K562 (cell line): ENCODE measurements at regions not wholly inside any gene's neighbourhood (a gene's known extent, or its start where the extent isn't known, plus 50 kb on each side); places are given as distances from the start of the nearest gene placed in this dataset.

ENCODE experiments used
- ATAC-seq: fragments of 200-7000 bp; cut with Tn5 transposase; 3 replicates; pipeline ENCODE4 v1.9.1; 2020; ENCODE audit warnings: moderate library complexity
- BruUV-seq: library from RNA; stranded (reverse); fragments of 400-500 nt; replicated peaks from 2 replicates; lab custom pipeline; 2021; lab: Mats Ljungman, UMichigan
- CTCF ChIA-PET: fragments of 300-600 bp; formaldehyde crosslinking; extraction: SDS; loops from one replicate; lab custom pipeline; 2021; ENCODE audit warnings: low intra/inter-chr PET ratio; lab: Yijun Ruan, JAX
- POLR2A ChIA-PET: fragments of 300-600, 350-650 bp; sonication (Branson Sonifier 250); formaldehyde crosslinking; extraction: SDS; loops from one replicate; lab custom pipeline; 2021; ENCODE audit warnings: antibody characterized with exemption, inconsistent platforms; lab: Yijun Ruan, JAX
- DNase-seq, 4 experiments: peaks; one replicate each; pipeline versions ENCODE4 v3.0.0 to v3.0.0-alpha.2; 2011 to 2018; ENCODE audit warnings: low spot score in 3 of 4, mixed read lengths in 3 of 4; ENCODE audit errors: extremely low read depth in 1 of 4
- FAIRE-seq: peaks from 2 replicates; lab custom pipeline; 2011; peaks lifted over from hg19 to GRCh38; lab: Jason Lieb, UNC
- H2AFZ ChIP-seq: 2 replicates; pipeline ENCODE4 v1.6.0; 2011; ENCODE audit warnings: low read depth, low read length, control low read depth, inconsistent platforms
- H3K27ac ChIP-seq: fragments of 200-600 bp; 3 replicates; pipeline ENCODE4 v1.8.0; 2011; ENCODE audit warnings: low read depth, mild to moderate bottlenecking, control low read depth, inconsistent platforms, low read length, moderate library complexity, mixed read lengths; ENCODE audit errors: extremely low read depth
- H3K27me3 ChIP-seq, 2 experiments: fragments of 300-600 bp in 1 of 2; 2 replicates in 1 of 2; 3 replicates in 1 of 2; pipeline versions ENCODE4 v1.6.0 to v1.8.0; 2011; ENCODE audit warnings: inconsistent platforms in 2 of 2, low read length in 2 of 2, mild to moderate bottlenecking in 1 of 2, mixed read lengths in 1 of 2, moderate library complexity in 1 of 2; ENCODE audit not compliant: control insufficient read depth in 2 of 2, insufficient read depth in 2 of 2
- H3K36me3 ChIP-seq: fragments of 300-600 bp; 3 replicates; pipeline ENCODE4 v1.8.0; 2011; ENCODE audit warnings: mild to moderate bottlenecking, low read length, inconsistent platforms; ENCODE audit not compliant: control insufficient read depth, insufficient read depth
- H3K4me1 ChIP-seq, 2 experiments: fragments of 200-600 bp in 1 of 2; replicated peaks in 1 of 2; 2 replicates in 1 of 2; 3 replicates in 1 of 2; pipeline versions ENCODE4 v1.5.1 to v1.8.0; 2011; ENCODE audit warnings: inconsistent platforms in 2 of 2, low read length in 2 of 2, mild to moderate bottlenecking in 1 of 2, mixed read lengths in 1 of 2, moderate library complexity in 1 of 2; ENCODE audit not compliant: control insufficient read depth in 2 of 2, insufficient read depth in 2 of 2
- H3K4me2 ChIP-seq: 2 replicates; pipeline ENCODE4 v1.6.1; 2011; ENCODE audit warnings: low read length, control low read depth, inconsistent platforms, mixed read lengths; ENCODE audit not compliant: insufficient read depth
- H3K4me3 ChIP-seq: fragments of 200-600 bp; sonication (generic), shearing (Covaris generic); 2 replicates; pipeline ENCODE4 v1.5.1; 2016; ENCODE audit warnings: control low read depth, inconsistent platforms
- H3K79me2 ChIP-seq: fragments of 200-600 bp; 3 replicates; pipeline ENCODE4 v1.8.0; 2011; ENCODE audit warnings: low read length, inconsistent platforms; ENCODE audit not compliant: control insufficient read depth, insufficient read depth
- H3K9ac ChIP-seq, 2 experiments: 2 replicates each; pipeline versions ENCODE4 v1.6.0 to v1.6.1; 2011; ENCODE audit warnings: low read depth in 2 of 2, low read length in 2 of 2, control low read depth in 1 of 2, inconsistent platforms in 1 of 2, mild to moderate bottlenecking in 1 of 2, mixed read lengths in 1 of 2; ENCODE audit not compliant: insufficient read depth in 1 of 2
- H3K9me1 ChIP-seq: one replicate; pipeline ENCODE4 v1.6.0; 2011; ENCODE audit warnings: inconsistent platforms, mild to moderate bottlenecking, low read length, moderate library complexity; ENCODE audit not compliant: control insufficient read depth, insufficient read depth
- H3K9me3 ChIP-seq: replicated peaks from 2 replicates; pipeline ENCODE4 v1.5.1; 2011; ENCODE audit warnings: low read depth, low read length, inconsistent platforms; ENCODE audit not compliant: control insufficient read depth, insufficient read depth
- H4K20me1 ChIP-seq: replicated peaks from 2 replicates; pipeline ENCODE4 v1.6.1; 2011; ENCODE audit warnings: low read length, inconsistent platforms, mixed read lengths; ENCODE audit not compliant: control insufficient read depth, insufficient read depth
- CBX5 ChIP-seq: IDR thresholded peaks from 2 replicates; pipeline ENCODE4 v1.6.1; 2014; ENCODE audit warnings: low read depth, borderline replicate concordance
- CGGBP1 ChIP-seq: fragments of 250-450 bp; sonication (Bioruptor Pico); IDR thresholded peaks from 2 replicates; pipeline ENCODE4 v1.9.0; 2021; ENCODE audit warnings: mild to moderate bottlenecking
- CHD2 ChIP-seq: IDR thresholded peaks from 2 replicates; pipeline ENCODE4 v1.6.1; 2011; ENCODE audit warnings: low read depth, low read length
- EZH2 ChIP-seq: IDR thresholded peaks from 2 replicates; pipeline ENCODE4 v1.6.1; 2012; ENCODE audit warnings: low read depth, mild to moderate bottlenecking, inconsistent platforms, low read length, borderline replicate concordance
- FOXM1 ChIP-seq, 2 experiments: fragments of 450-650 bp in 1 of 2; sonication (generic) in 1 of 2; formaldehyde crosslinking in 1 of 2; IDR thresholded peaks; 2 replicates each; pipeline versions ENCODE4 v1.6.1 to v1.9.0; 2017 to 2022; ENCODE audit warnings: low read depth in 2 of 2, mild to moderate bottlenecking in 2 of 2, missing genetic modification reagents in 1 of 2, moderate library complexity in 1 of 2
- REST ChIP-seq, 2 experiments: fragments of 450-650 bp; formaldehyde crosslinking in 1 of 2; IDR thresholded peaks; 2 replicates each; pipeline versions ENCODE4 v1.4.0 to v1.6.1; 2014 to 2020; ENCODE audit warnings: mild to moderate bottlenecking in 2 of 2, borderline replicate concordance in 1 of 2, low read depth in 1 of 2
- ZC3H4 ChIP-seq: sonication (generic); formaldehyde crosslinking; IDR thresholded peaks from 2 replicates; pipeline ENCODE4 v1.9.0; 2021; ENCODE audit warnings: missing genetic modification reagents, borderline replicate concordance
- ZNF277 ChIP-seq: fragments of 250-450 bp; sonication (Bioruptor Pico); IDR thresholded peaks from 2 replicates; pipeline ENCODE4 v1.8.0; 2022; ENCODE audit warnings: inconsistent platforms, mild to moderate bottlenecking, moderate library complexity, borderline replicate concordance
- ZNF282 ChIP-seq: sonication (generic); formaldehyde crosslinking; IDR thresholded peaks from 2 replicates; pipeline ENCODE4 v1.8.1; 2023; ENCODE audit warnings: missing genetic modification reagents
- WGBS: fragments of 100-300 bp; shearing (Covaris generic); methylation state at CpG from one replicate; pipeline ENCODE4 v1.1.6; 2016; ENCODE audit warnings: low coverage, mixed read lengths; ENCODE audit not compliant: insufficient coverage; ENCODE audit errors: missing lambda C conversion rate; 5-methylcytosine and 5-hydroxymethylcytosine counted together
- in situ Hi-C: fragments of 300-500 bp; cut with MboI; formaldehyde crosslinking; loops from 4 replicates; pipeline ENCODE4 v1.15.0; 2018; ENCODE audit warnings: inconsistent platforms, mixed read lengths
- intact Hi-C: fragments of 100-400 bp; cut with micrococcal nuclease; formaldehyde crosslinking; loops from 2 replicates; pipeline ENCODE4 v1.14.2; 2022

GRCh38 chr2:30096451-30096850 lies 50.4 kb upstream of the YPEL5 start:
- Histone ChIP-seq H3K9me3 (no peaks in the 10 kb centered on the region), H3K27me3 (peaks cover 12 to 13% of the 10 kb centered on the region in 2 experiments; a peak in 4 of 5 replicates), H2AFZ (no peak overlapping the region), H3K4me3 (no peak overlapping the region), H3K36me3 (no peaks in the 10 kb centered on the region), H3K9me1 (no peaks in the 10 kb centered on the region), H3K79me2 (no peaks in the 10 kb centered on the region), H3K4me2 (no peak overlapping the region), H3K27ac (no peak overlapping the region), H3K9ac (no peak overlapping the region), H3K4me1 (no peaks in the 10 kb centered on the region), H4K20me1 (0 out of 2 replicates have a peak, but pooled peaks cover 6% of the 10 kb centered on the region)
- CTCF ChIA-PET, result interaction anchor here (0.7 kb wide), 1 partner anchor 11 kb away, joined by 3 read pairs; no protein-coding TSS in a partner anchor
- ATAC-seq (no peak; the same call in 1 of the 3 replicates), FAIRE-seq (no peak), DNase-seq (no peak)
- POLR2A ChIA-PET, result interaction anchor here (0.7 kb wide), 1 partner anchor 14 kb away, joined by 3 read pairs; no protein-coding TSS in a partner anchor
- WGBS, result 0% methylated on average over 4 of the region's 4 CpGs
- BruUV-seq, result no TSS peak
- TF ChIP-seq ZNF282 (no peak), CGGBP1 (CRISPR knock-in tag) (no peak), ZC3H4 (CRISPR knock-in tag) (no peak), CBX5 (no peak), ZNF277 (no peak), FOXM1 (IDR thresholded peaks at IDR 0.05; ENCODE audit: low read depth) (no peak), FOXM1 (CRISPR knock-in tag; IDR thresholded peaks at IDR 0.05; ENCODE audit: low read depth) (no peak), CHD2 (no peak), EZH2 (no peak), REST (IDR thresholded peaks at IDR 0.05; ENCODE audit: borderline replicate concordance) (no peak), REST (CRISPR knock-in tag; IDR thresholded peaks at IDR 0.05; ENCODE audit: low read depth) (no peak)
- intact Hi-C loops (no loop called here), in situ Hi-C loops (no loop called here)
